Keratinocyte (primary cell): ENCODE measurements at regions not wholly inside any gene's neighbourhood (a gene's known extent, or its start where the extent isn't known, plus 50 kb on each side); places are given as distances from the start of the nearest gene placed in this dataset.

Experiments
- EZH2 ChIP-seq: IDR thresholded peaks from one replicate; pipeline ENCODE4 v1.6.1; 2012; ENCODE audit warnings: inconsistent platforms, mild to moderate bottlenecking, low read length, moderate library complexity
- TF ChIP-seq, protein P1 (sequence below), 3 experiments: IDR thresholded peaks in 1 of 3; conservative IDR thresholded peaks in 1 of 3; optimal IDR thresholded peaks in 1 of 3; 2 replicates in 2 of 3; 3 replicates in 1 of 3; pipeline versions ENCODE3 to v1.5.1; 2011; ENCODE audit warnings: low read length in 3 of 3, mild to moderate bottlenecking in 3 of 3, moderate library complexity in 2 of 3, control low read depth in 1 of 3, inconsistent platforms in 1 of 3; ENCODE audit not compliant: insufficient read depth in 2 of 3; ENCODE audit errors: extremely low read depth in 1 of 3

- TF ChIP-seq, protein P1, sequence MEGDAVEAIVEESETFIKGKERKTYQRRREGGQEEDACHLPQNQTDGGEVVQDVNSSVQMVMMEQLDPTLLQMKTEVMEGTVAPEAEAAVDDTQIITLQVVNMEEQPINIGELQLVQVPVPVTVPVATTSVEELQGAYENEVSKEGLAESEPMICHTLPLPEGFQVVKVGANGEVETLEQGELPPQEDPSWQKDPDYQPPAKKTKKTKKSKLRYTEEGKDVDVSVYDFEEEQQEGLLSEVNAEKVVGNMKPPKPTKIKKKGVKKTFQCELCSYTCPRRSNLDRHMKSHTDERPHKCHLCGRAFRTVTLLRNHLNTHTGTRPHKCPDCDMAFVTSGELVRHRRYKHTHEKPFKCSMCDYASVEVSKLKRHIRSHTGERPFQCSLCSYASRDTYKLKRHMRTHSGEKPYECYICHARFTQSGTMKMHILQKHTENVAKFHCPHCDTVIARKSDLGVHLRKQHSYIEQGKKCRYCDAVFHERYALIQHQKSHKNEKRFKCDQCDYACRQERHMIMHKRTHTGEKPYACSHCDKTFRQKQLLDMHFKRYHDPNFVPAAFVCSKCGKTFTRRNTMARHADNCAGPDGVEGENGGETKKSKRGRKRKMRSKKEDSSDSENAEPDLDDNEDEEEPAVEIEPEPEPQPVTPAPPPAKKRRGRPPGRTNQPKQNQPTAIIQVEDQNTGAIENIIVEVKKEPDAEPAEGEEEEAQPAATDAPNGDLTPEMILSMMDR (optimal IDR thresholded peaks at IDR 0.05 in 1 of 3, IDR thresholded peaks at IDR 0.05 in 1 of 3, conservative IDR thresholded peaks at IDR 0.05 in 1 of 3; ENCODE audit: extremely low read depth in 1 of 3, insufficient read depth in 2 of 3, low read length in 3 of 3) = no peak
- no peak for TF ChIP-seq EZH2
Observed at GRCh38 chr11:46210856-46211255, 66.6 kb upstream of the CREB3L1 start.
